ENCODE measurements at regions not wholly inside any gene's neighbourhood (a gene's known extent, or its start where the extent isn't known, plus 50 kb on each side); places are given as distances from the start of the nearest gene placed in this dataset.

DNA sequence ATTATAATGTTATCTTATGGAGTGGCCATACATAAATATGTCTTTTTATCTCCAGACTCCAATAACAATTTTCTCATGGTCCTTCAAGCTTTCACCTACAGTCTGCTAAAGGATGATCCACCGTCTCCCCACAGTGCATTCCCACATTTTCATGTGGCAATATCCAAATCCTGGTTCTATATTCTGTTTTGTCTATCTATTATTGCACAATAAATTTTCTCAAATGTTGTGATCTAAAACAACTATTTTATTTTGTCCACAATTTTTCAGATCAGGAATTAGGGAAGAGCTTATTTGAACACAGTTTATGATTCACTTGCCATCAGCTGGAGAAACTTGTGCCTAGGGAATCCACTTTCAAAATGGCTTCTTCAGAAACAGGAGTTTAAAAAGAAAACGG is 614.4 kb upstream of the TMEFF2 start:
- Histone ChIP-seq H3K36me3 (no peaks in the 10 kb centered on the region), H3K9me3 (no peaks in the 10 kb centered on the region), H3K4me3 (no peak overlapping the region), H3K27me3 (replicated peaks; ENCODE audit: insufficient read depth) (no peaks in the 10 kb centered on the region), H3K27ac (no peak overlapping the region), H3K4me1 (ENCODE audit: control insufficient read depth in 1 of 2, low read depth in 2 of 2) (no peaks in the 10 kb centered on the region)
- DNase-seq (ENCODE audit: low spot score): no peak
- ATAC-seq (ENCODE audit: insufficient number of reproducible peaks, low FRiP score, low read depth): no peak
- TF ChIP-seq, protein P1, sequence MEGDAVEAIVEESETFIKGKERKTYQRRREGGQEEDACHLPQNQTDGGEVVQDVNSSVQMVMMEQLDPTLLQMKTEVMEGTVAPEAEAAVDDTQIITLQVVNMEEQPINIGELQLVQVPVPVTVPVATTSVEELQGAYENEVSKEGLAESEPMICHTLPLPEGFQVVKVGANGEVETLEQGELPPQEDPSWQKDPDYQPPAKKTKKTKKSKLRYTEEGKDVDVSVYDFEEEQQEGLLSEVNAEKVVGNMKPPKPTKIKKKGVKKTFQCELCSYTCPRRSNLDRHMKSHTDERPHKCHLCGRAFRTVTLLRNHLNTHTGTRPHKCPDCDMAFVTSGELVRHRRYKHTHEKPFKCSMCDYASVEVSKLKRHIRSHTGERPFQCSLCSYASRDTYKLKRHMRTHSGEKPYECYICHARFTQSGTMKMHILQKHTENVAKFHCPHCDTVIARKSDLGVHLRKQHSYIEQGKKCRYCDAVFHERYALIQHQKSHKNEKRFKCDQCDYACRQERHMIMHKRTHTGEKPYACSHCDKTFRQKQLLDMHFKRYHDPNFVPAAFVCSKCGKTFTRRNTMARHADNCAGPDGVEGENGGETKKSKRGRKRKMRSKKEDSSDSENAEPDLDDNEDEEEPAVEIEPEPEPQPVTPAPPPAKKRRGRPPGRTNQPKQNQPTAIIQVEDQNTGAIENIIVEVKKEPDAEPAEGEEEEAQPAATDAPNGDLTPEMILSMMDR (IDR thresholded peaks at IDR 0.05): no peak

GRCh38 chr2:192783643-192784042 is 588.9 kb upstream of the TMEFF2 start:
- Histone ChIP-seq H3K36me3 (no peaks in the 10 kb centered on the region), H3K27ac (no peak overlapping the region), H3K4me3 (no peak overlapping the region), H3K4me1 (ENCODE audit: control insufficient read depth in 1 of 2, low read depth in 2 of 2) (no peaks in the 10 kb centered on the region), H3K9me3 (no peaks in the 10 kb centered on the region), H3K27me3 (replicated peaks; ENCODE audit: insufficient read depth) (no peaks in the 10 kb centered on the region)
- ATAC-seq (ENCODE audit: insufficient number of reproducible peaks, low FRiP score, low read depth): no peak
- TF ChIP-seq, protein P1 (IDR thresholded peaks at IDR 0.05): no peak
- DNase-seq (ENCODE audit: low spot score): no peak

- TF ChIP-seq, protein P1 (IDR thresholded peaks at IDR 0.05): no peak
- Histone ChIP-seq H3K4me3 (no peak overlapping the region), H3K4me1 (ENCODE audit: control insufficient read depth in 1 of 2, low read depth in 2 of 2) (no peaks in the 10 kb centered on the region), H3K36me3 (no peaks in the 10 kb centered on the region), H3K27me3 (replicated peaks; ENCODE audit: insufficient read depth) (no peaks in the 10 kb centered on the region), H3K9me3 (no peaks in the 10 kb centered on the region), H3K27ac (no peak overlapping the region)
- no peak for DNase-seq (ENCODE audit: low spot score)
- ATAC-seq (ENCODE audit: insufficient number of reproducible peaks, low FRiP score, low read depth): no peak
These were observed 580.9 kb upstream of the TMEFF2 start for GRCh38 chr2:192775459-192776262.

- no peaks in the 10 kb centered on the region for H3K4me1 ChIP-seq (ENCODE audit: control insufficient read depth in 1 of 2, low read depth in 2 of 2)
- no peaks in the 10 kb centered on the region for H3K9me3 ChIP-seq
- no peak for ATAC-seq (ENCODE audit: insufficient number of reproducible peaks, low FRiP score, low read depth)
- H3K27ac ChIP-seq: no peak overlapping the region
- DNase-seq (ENCODE audit: low spot score): no peak
- no peaks in the 10 kb centered on the region for H3K36me3 ChIP-seq
- TF ChIP-seq, protein P1 (IDR thresholded peaks at IDR 0.05): no peak
- H3K27me3 ChIP-seq (replicated peaks; ENCODE audit: insufficient read depth): no peaks in the 10 kb centered on the region
- no peak overlapping the region for H3K4me3 ChIP-seq
These were observed 580.3 kb upstream of the TMEFF2 start for GRCh38 chr2:192775011-192775410.

DNA sequence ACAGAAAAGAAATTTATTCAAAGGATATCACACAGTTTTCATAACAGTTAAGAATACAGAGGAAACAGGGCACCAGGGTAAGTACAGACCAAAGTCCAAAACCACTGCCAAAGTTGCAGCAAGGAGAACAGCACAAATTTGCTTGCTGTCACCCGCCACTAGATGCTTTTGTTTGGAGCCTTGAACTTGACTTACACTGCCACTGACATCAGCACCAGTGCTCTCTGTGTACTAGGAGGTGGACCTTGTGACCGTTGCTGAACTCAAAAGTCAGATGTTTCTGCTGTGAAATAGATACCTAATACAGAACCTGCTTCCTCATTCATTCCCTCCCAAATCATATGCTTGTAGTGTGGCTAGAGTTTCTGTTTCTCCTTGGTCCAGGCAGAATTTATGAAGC is 578.3 kb upstream of the TMEFF2 start:
- TF ChIP-seq, protein P1 (IDR thresholded peaks at IDR 0.05): no peak
- Histone ChIP-seq H3K9me3 (no peaks in the 10 kb centered on the region), H3K27ac (no peak overlapping the region), H3K4me1 (ENCODE audit: control insufficient read depth in 1 of 2, low read depth in 2 of 2) (no peaks in the 10 kb centered on the region), H3K27me3 (replicated peaks; ENCODE audit: insufficient read depth) (no peaks in the 10 kb centered on the region), H3K36me3 (no peaks in the 10 kb centered on the region), H3K4me3 (no peak overlapping the region)
- DNase-seq (ENCODE audit: low spot score) (no peak), ATAC-seq (ENCODE audit: insufficient number of reproducible peaks, low FRiP score, low read depth) (no peak)

All from thoracic aorta (tissue), 2 donors.